BJ (cell line): ENCODE measurements at regions not wholly inside any gene's neighbourhood (a gene's known extent, or its start where the extent isn't known, plus 50 kb on each side); places are given as distances from the start of the nearest gene placed in this dataset.

Source experiments
- CTCF ChIA-PET: fragments of 350-600 bp; formaldehyde crosslinking; extraction: SDS; loops from one replicate; lab custom pipeline; 2021; ENCODE audit warnings: antibody characterized with exemption, inconsistent platforms; lab: Yijun Ruan, JAX
- POLR2A ChIA-PET: fragments of 300-600 bp; sonication (Branson Sonifier 250); formaldehyde crosslinking; extraction: SDS; loops from one replicate; lab custom pipeline; 2021; ENCODE audit warnings: antibody characterized with exemption; lab: Charles Lee
- DNase-seq: peaks from one replicate; pipeline ENCODE4 v3.0.0-alpha.2; 2011; ENCODE audit warnings: low read depth
- H3K27me3 ChIP-seq: 2 replicates; pipeline ENCODE4 v1.6.0; 2011; ENCODE audit warnings: low read length; ENCODE audit not compliant: control insufficient read depth, insufficient read depth
- H3K36me3 ChIP-seq: 2 replicates; pipeline ENCODE4 v1.5.1; 2011; ENCODE audit warnings: low read length; ENCODE audit not compliant: control insufficient read depth, insufficient read depth
- H3K4me3 ChIP-seq: 2 replicates; pipeline ENCODE4 v1.5.1; 2011; ENCODE audit warnings: low read depth, mild to moderate bottlenecking, control low read depth, low read length
- CTCF ChIP-seq: IDR thresholded peaks from 2 replicates; pipeline ENCODE4 v1.5.1; 2011; ENCODE audit warnings: low read depth, mild to moderate bottlenecking, control low read depth, inconsistent platforms, low read length, moderate library complexity; ENCODE audit not compliant: insufficient read depth

- TF ChIP-seq CTCF = no peak
- Histone ChIP-seq H3K4me3 (no peak overlapping the region), H3K36me3 (no peaks in the 10 kb centered on the region; the same call in 1 of the 2 replicates), H3K27me3 (no peaks in the 10 kb centered on the region)
- DNase-seq = no peak
- POLR2A ChIA-PET = no interaction called here
- CTCF ChIA-PET = no interaction called here
Measured at GRCh38 chr12:88303335-88303734, 161.2 kb downstream of the TMTC3 start.

GRCh38 chr12:88305254-88305890 lies 163.3 kb downstream of the TMTC3 start:
- Histone ChIP-seq H3K4me3 (no peak overlapping the region), H3K36me3 (no peaks in the 10 kb centered on the region; the same call in 1 of the 2 replicates), H3K27me3 (no peaks in the 10 kb centered on the region)
- POLR2A ChIA-PET = no interaction called here
- TF ChIP-seq CTCF = no peak
- DNase-seq = no peak
- CTCF ChIA-PET = interaction anchor here (1.0 to 1.5 kb wide), 2 partner anchors 20 to 274 kb away, joined by 4 to 7 read pairs; no protein-coding TSS in a partner anchor

- DNase-seq = no peak
- Histone ChIP-seq H3K27me3 (no peaks in the 10 kb centered on the region), H3K36me3 (no peaks in the 10 kb centered on the region; the same call in 1 of the 2 replicates), H3K4me3 (no peak overlapping the region)
- ChIA-PET POLR2A (no interaction called here), CTCF (interaction anchor here (1.0 to 1.7 kb wide), 2 partner anchors 12 to 273 kb away, joined by 4 to 8 read pairs; no protein-coding TSS in a partner anchor)
- TF ChIP-seq CTCF = no peak
Measured at GRCh38 chr12:88306471-88307069, 164.5 kb downstream of the TMTC3 start.

- ChIA-PET CTCF (interaction anchor here (1.7 to 1.8 kb wide), 2 partner anchors 11 to 17 kb away, joined by 7 to 8 read pairs; no protein-coding TSS in a partner anchor), POLR2A (no interaction called here)
- Histone ChIP-seq H3K4me3 (no peak overlapping the region), H3K36me3 (no peaks in the 10 kb centered on the region; the same call in 1 of the 2 replicates), H3K27me3 (no peaks in the 10 kb centered on the region)
- TF ChIP-seq CTCF = no peak
- DNase-seq = no peak
Measured at GRCh38 chr12:88307961-88308360, 165.9 kb downstream of the TMTC3 start.

- H3K36me3 ChIP-seq = no peaks in the 10 kb centered on the region; the same call in 1 of the 2 replicates
- DNase-seq = peak; percentile 58
- H3K4me3 ChIP-seq = no peak overlapping the region
- no peaks in the 10 kb centered on the region for H3K27me3 ChIP-seq
- POLR2A ChIA-PET = interaction anchor here (0.6 kb wide), 1 partner anchor 111 kb away, joined by 3 read pairs; no protein-coding TSS in a partner anchor
- CTCF ChIA-PET = interaction anchor here (0.7 to 1.8 kb wide), 2 partner anchors 16 to 417 kb away, joined by 3 to 7 read pairs; no protein-coding TSS in a partner anchor
- no peak for TF ChIP-seq CTCF
Measured at GRCh38 chr12:88308825-88309224, 166.7 kb downstream of the TMTC3 start.
